CD4-positive, alpha-beta T cell (primary cell): ENCODE measurements at regions not wholly inside any gene's neighbourhood (a gene's known extent, or its start where the extent isn't known, plus 50 kb on each side); places are given as distances from the start of the nearest gene placed in this dataset.

Experiments
- ATAC-seq: fragments of 200-7000 bp; cut with Tn5 transposase; one replicate; pipeline ENCODE4 v1.10.0; 2022; ENCODE audit warnings: mild to moderate bottlenecking; ENCODE audit not compliant: poor library complexity
- CTCF ChIA-PET: fragments of 350-600 bp; sonication (Branson Sonifier 250); formaldehyde crosslinking; loops from one replicate; lab custom pipeline; 2021; ENCODE audit warnings: antibody characterized with exemption, inconsistent platforms; lab: Charles Lee
- POLR2A ChIA-PET: fragments of 350-600 bp; sonication (Branson Sonifier 250); formaldehyde crosslinking; loops from one replicate; lab custom pipeline; 2021; ENCODE audit warnings: antibody characterized with exemption, inconsistent platforms; lab: Charles Lee
- DNase-seq, 14 experiments: peaks; one replicate each; pipeline ENCODE4 v3.0.0-alpha.2; 2013 to 2020; ENCODE audit warnings: mixed read lengths in 2 of 14
- H3K27ac ChIP-seq, 2 donors: one replicate each; pipeline versions ENCODE4 v1.5.1 to v1.7.0; 2013; ENCODE audit warnings: low read length in 2 of 2, low read depth in 1 of 2, mild to moderate bottlenecking in 1 of 2
- H3K27me3 ChIP-seq, 2 experiments: 1 replicate in 1 of 2; 2 replicates in 1 of 2; pipeline versions ENCODE4 v1.6.1 to v1.7.0; 2013; ENCODE audit warnings: low read length in 2 of 2, control low read depth in 1 of 2, mild to moderate bottlenecking in 1 of 2, moderate library complexity in 1 of 2; ENCODE audit not compliant: insufficient read depth in 2 of 2, control insufficient read depth in 1 of 2
- H3K36me3 ChIP-seq: one replicate; pipeline ENCODE4 v1.6.1; 2013; ENCODE audit warnings: low read length, control low read depth; ENCODE audit not compliant: insufficient read depth
- H3K4me1 ChIP-seq: one replicate; pipeline ENCODE4 v1.6.1; 2013; ENCODE audit warnings: low read length, control low read depth; ENCODE audit not compliant: insufficient read depth
- H3K4me3 ChIP-seq: one replicate; pipeline ENCODE4 v1.5.1; 2013; ENCODE audit warnings: mild to moderate bottlenecking, low read length, moderate library complexity
- H3K9me3 ChIP-seq, 2 experiments: 1 replicate in 1 of 2; 2 replicates in 1 of 2; pipeline versions ENCODE4 v1.6.1 to v1.7.0; 2013; ENCODE audit warnings: low read length in 2 of 2, mild to moderate bottlenecking in 2 of 2, control low read depth in 1 of 2, moderate library complexity in 1 of 2; ENCODE audit not compliant: control insufficient read depth in 1 of 2, insufficient read depth in 1 of 2
- H3K27ac Mint-ChIP-seq: one replicate; pipeline ENCODE4 v1.8.0; 2020; ENCODE audit warnings: mixed read lengths
- H3K27me3 Mint-ChIP-seq: one replicate; pipeline ENCODE4 v1.8.0; 2021; ENCODE audit warnings: mixed read lengths
- H3K36me3 Mint-ChIP-seq: one replicate; pipeline ENCODE4 v1.8.0; 2021; ENCODE audit warnings: low read depth, mixed read lengths
- H3K4me1 Mint-ChIP-seq: one replicate; pipeline ENCODE4 v1.8.0; 2021; ENCODE audit warnings: low read depth, mixed read lengths
- H3K4me3 Mint-ChIP-seq: one replicate; pipeline ENCODE4 v1.8.0; 2020; ENCODE audit warnings: mild to moderate bottlenecking, mixed read lengths
- H3K9me3 Mint-ChIP-seq: one replicate; pipeline ENCODE4 v1.8.0; 2020; ENCODE audit warnings: mixed read lengths
- CTCF ChIP-seq: fragments of 200-600 bp; IDR thresholded peaks from one replicate; pipeline ENCODE4 v1.8.0; 2022; ENCODE audit warnings: antibody characterized with exemption, mild to moderate bottlenecking
- intact Hi-C, 2 experiments: fragments of 100-400 bp; cut with DNase I in 1 of 2; cut with micrococcal nuclease in 1 of 2; formaldehyde crosslinking; loops; one replicate each; pipeline versions ENCODE4 v1.15.1 to v1.9.0; 2023 to 2025; cut with DNase I, micrococcal nuclease

GRCh38 chr6:86128130-86128814 lies 485.6 kb upstream of the SYNCRIP start:
- ATAC-seq (no peak), DNase-seq (no peak)
- no peak overlapping the region for H3K27ac ChIP-seq
- TF ChIP-seq CTCF = no peak
- H3K27me3 ChIP-seq = no peaks in the 10 kb centered on the region
- H3K4me1 Mint-ChIP-seq = no peaks in the 10 kb centered on the region
- peaks cover 0 to 5% of the 10 kb centered on the region in 2 experiments for H3K9me3 ChIP-seq
- no peak overlapping the region for H3K27ac Mint-ChIP-seq
- no peaks in the 10 kb centered on the region for H3K36me3 ChIP-seq
- intact Hi-C loops = no loop called here
- no peaks in the 10 kb centered on the region for H3K27me3 Mint-ChIP-seq
- no peak overlapping the region for H3K4me3 Mint-ChIP-seq
- no peak overlapping the region for H3K4me3 ChIP-seq
- H3K4me1 ChIP-seq = no peaks in the 10 kb centered on the region
- ChIA-PET POLR2A (no interaction called here), CTCF (no interaction called here)
- H3K36me3 Mint-ChIP-seq = no peaks in the 10 kb centered on the region
- peaks cover 8% of the 10 kb centered on the region for H3K9me3 Mint-ChIP-seq

GRCh38 chr6:86122086-86122485 lies 479.4 kb upstream of the SYNCRIP start:
- ChIA-PET POLR2A (no interaction called here), CTCF (no interaction called here)
- no peak overlapping the region for H3K27ac Mint-ChIP-seq
- no peaks in the 10 kb centered on the region for H3K36me3 Mint-ChIP-seq
- H3K4me1 ChIP-seq = no peaks in the 10 kb centered on the region
- no peaks in the 10 kb centered on the region for H3K27me3 Mint-ChIP-seq
- H3K36me3 ChIP-seq = no peaks in the 10 kb centered on the region
- no peak for ATAC-seq
- no peaks in the 10 kb centered on the region for H3K4me1 Mint-ChIP-seq
- no peaks in the 10 kb centered on the region for H3K9me3 ChIP-seq
- H3K27me3 ChIP-seq = no peaks in the 10 kb centered on the region
- no peak overlapping the region for H3K4me3 ChIP-seq
- no peak for TF ChIP-seq CTCF
- H3K9me3 Mint-ChIP-seq = peaks cover 2% of the 10 kb centered on the region
- DNase-seq = no peak
- H3K4me3 Mint-ChIP-seq = no peak overlapping the region
- no peak overlapping the region for H3K27ac ChIP-seq
- intact Hi-C loops = no loop called here

GRCh38 chr6:86118271-86118670 lies 475.6 kb upstream of the SYNCRIP start:
- Histone ChIP-seq H3K4me1 (no peaks in the 10 kb centered on the region), H3K27me3 (no peaks in the 10 kb centered on the region), H3K9me3 (no peaks in the 10 kb centered on the region), H3K27ac (no peak overlapping the region), H3K4me3 (no peak overlapping the region), H3K36me3 (no peaks in the 10 kb centered on the region)
- Mint-ChIP-seq H3K27me3 (no peaks in the 10 kb centered on the region), H3K4me1 (no peaks in the 10 kb centered on the region), H3K36me3 (no peaks in the 10 kb centered on the region), H3K9me3 (peaks cover 6% of the 10 kb centered on the region), H3K4me3 (no peak overlapping the region), H3K27ac (no peak overlapping the region)
- ChIA-PET CTCF (no interaction called here), POLR2A (no interaction called here)
- DNase-seq (no peak), ATAC-seq (no peak)
- no peak for TF ChIP-seq CTCF
- intact Hi-C loops = no loop called here
